H9 (cell line): ENCODE measurements at regions not wholly inside any gene's neighbourhood (a gene's known extent, or its start where the extent isn't known, plus 50 kb on each side); places are given as distances from the start of the nearest gene placed in this dataset.

Experiments
- DNase-seq: peaks from one replicate; pipeline ENCODE4 v3.0.0-alpha.2; 2017
- H2AFZ ChIP-seq: one replicate; pipeline ENCODE4 v1.6.1; 2013; ENCODE audit warnings: mild to moderate bottlenecking, low read length, control low read depth, moderate library complexity
- H2AK5ac ChIP-seq: 2 replicates; pipeline ENCODE4 v1.6.1; 2013; ENCODE audit warnings: low read length, control low read depth, mixed read lengths; ENCODE audit not compliant: insufficient read length
- H2BK120ac ChIP-seq: one replicate; pipeline ENCODE4 v1.6.1; 2013; ENCODE audit warnings: low read depth, mild to moderate bottlenecking, low read length, control low read depth, inconsistent platforms; ENCODE audit not compliant: poor library complexity, severe bottlenecking
- H2BK12ac ChIP-seq: 2 replicates; pipeline ENCODE4 v1.6.1; 2013; ENCODE audit warnings: low read length, control low read depth, mixed read lengths, low read depth; ENCODE audit not compliant: insufficient read length
- H2BK15ac ChIP-seq: 2 replicates; pipeline ENCODE4 v1.6.1; 2013; ENCODE audit warnings: low read depth, low read length, control low read depth
- H2BK20ac ChIP-seq: one replicate; pipeline ENCODE4 v1.6.1; 2013; ENCODE audit warnings: low read depth, mild to moderate bottlenecking, low read length, control low read depth, inconsistent platforms; ENCODE audit not compliant: poor library complexity, severe bottlenecking
- H2BK5ac ChIP-seq: 2 replicates; pipeline ENCODE4 v1.6.1; 2013; ENCODE audit warnings: low read length, control low read depth, mixed read lengths; ENCODE audit not compliant: insufficient read length
- H3K14ac ChIP-seq: 2 replicates; pipeline ENCODE4 v1.6.1; 2013; ENCODE audit warnings: low read length, control low read depth; ENCODE audit not compliant: insufficient read depth
- H3K18ac ChIP-seq: 2 replicates; pipeline ENCODE4 v1.6.1; 2013; ENCODE audit warnings: low read depth, mild to moderate bottlenecking, mixed read lengths, low read length, control low read depth; ENCODE audit not compliant: insufficient read length
- H3K23ac ChIP-seq: 2 replicates; pipeline ENCODE4 v1.6.1; 2013; ENCODE audit warnings: low read length, control low read depth, mixed read lengths, low read depth; ENCODE audit not compliant: insufficient read length
- H3K23me2 ChIP-seq: 2 replicates; pipeline ENCODE4 v1.6.1; 2013; ENCODE audit warnings: low read depth, mild to moderate bottlenecking, mixed read lengths, low read length, control low read depth; ENCODE audit not compliant: insufficient read length, poor library complexity, severe bottlenecking
- H3K27ac ChIP-seq: 2 replicates; pipeline ENCODE4 v1.5.1; 2013; ENCODE audit warnings: low read length, control low read depth, mixed read lengths, low read depth; ENCODE audit not compliant: insufficient read length
- H3K27me3 ChIP-seq: 2 replicates; pipeline ENCODE4 v1.6.1; 2013; ENCODE audit warnings: low read length, control low read depth, inconsistent platforms; ENCODE audit not compliant: insufficient read depth
- H3K4ac ChIP-seq: 2 replicates; pipeline ENCODE4 v1.6.1; 2013; ENCODE audit warnings: low read depth, mild to moderate bottlenecking, control low read depth, inconsistent platforms, low read length, moderate library complexity
- H3K4me1 ChIP-seq: 2 replicates; pipeline ENCODE4 v1.6.1; 2013; ENCODE audit warnings: low read length, control low read depth, inconsistent platforms; ENCODE audit not compliant: insufficient read depth
- H3K4me2 ChIP-seq: 2 replicates; pipeline ENCODE4 v1.6.1; 2013; ENCODE audit warnings: low read length, control low read depth, mixed read lengths; ENCODE audit not compliant: insufficient read length, insufficient read depth
- H3K56ac ChIP-seq: 2 replicates; pipeline ENCODE4 v1.6.1; 2013; ENCODE audit warnings: low read depth, mild to moderate bottlenecking, mixed read lengths, low read length, control low read depth; ENCODE audit not compliant: insufficient read length
- H3K79me1 ChIP-seq: 2 replicates; pipeline ENCODE4 v1.6.1; 2013; ENCODE audit warnings: low read depth, mild to moderate bottlenecking, moderate library complexity, low read length, control low read depth, inconsistent platforms; ENCODE audit not compliant: insufficient read depth, poor library complexity, severe bottlenecking
- H3K79me2 ChIP-seq: 2 replicates; pipeline ENCODE4 v1.6.1; 2013; ENCODE audit warnings: low read length, control low read depth, inconsistent platforms; ENCODE audit not compliant: insufficient read depth
- H3K9ac ChIP-seq: 2 replicates; pipeline ENCODE4 v1.6.1; 2013; ENCODE audit warnings: low read length, control low read depth, mixed read lengths; ENCODE audit not compliant: insufficient read length; ENCODE audit errors: extremely low read depth
- H3K9me3 ChIP-seq: one replicate; pipeline ENCODE4 v1.6.1; 2013; ENCODE audit warnings: low read depth, low read length, inconsistent platforms; ENCODE audit not compliant: control insufficient read depth
- H3T11ph ChIP-seq: one replicate; pipeline ENCODE4 v1.6.1; 2013; ENCODE audit warnings: mild to moderate bottlenecking, low read length, control low read depth, inconsistent platforms
- H4K20me1 ChIP-seq: one replicate; pipeline ENCODE4 v1.6.1; 2013; ENCODE audit not compliant: control insufficient read depth, insufficient read length, insufficient read depth
- H4K5ac ChIP-seq: 2 replicates; pipeline ENCODE4 v1.6.1; 2013; ENCODE audit warnings: low read depth, mild to moderate bottlenecking, mixed read lengths, low read length, control low read depth; ENCODE audit not compliant: insufficient read length
- H4K8ac ChIP-seq: replicated peaks from 2 replicates; pipeline ENCODE4 v1.6.1; 2013; ENCODE audit warnings: low read length, control low read depth, mixed read lengths, low read depth; ENCODE audit not compliant: insufficient read length
- H4K91ac ChIP-seq: 2 replicates; pipeline ENCODE4 v1.6.1; 2013; ENCODE audit warnings: low read depth, mild to moderate bottlenecking, moderate library complexity, mixed read lengths, low read length, control low read depth; ENCODE audit not compliant: insufficient read length
- H3K27ac Mint-ChIP-seq, 3 experiments: 2 replicates in 2 of 3; 3 replicates in 1 of 3; pipeline ENCODE4 v1.8.0; 2020 to 2021; ENCODE audit warnings: mixed read lengths in 3 of 3, mild to moderate bottlenecking in 1 of 3, moderate library complexity in 1 of 3
- H3K27me3 Mint-ChIP-seq: 2 replicates; pipeline ENCODE4 v1.8.0; 2021; ENCODE audit warnings: low read depth, mild to moderate bottlenecking, moderate library complexity, mixed read lengths
- H3K36me3 Mint-ChIP-seq, 3 experiments: 2 replicates in 2 of 3; 3 replicates in 1 of 3; pipeline ENCODE4 v1.8.0; 2020 to 2021; ENCODE audit warnings: low read depth in 3 of 3, mixed read lengths in 3 of 3; ENCODE audit not compliant: insufficient read depth in 1 of 3
- H3K4me1 Mint-ChIP-seq, 2 experiments: 2 replicates each; pipeline ENCODE4 v1.8.0; 2020; ENCODE audit warnings: mixed read lengths in 2 of 2
- H3K4me3 Mint-ChIP-seq, 2 experiments: 2 replicates in 1 of 2; 3 replicates in 1 of 2; pipeline ENCODE4 v1.8.0; 2020 to 2021; ENCODE audit warnings: mild to moderate bottlenecking in 2 of 2, mixed read lengths in 2 of 2, moderate library complexity in 1 of 2
- H3K9me3 Mint-ChIP-seq, 2 experiments: 2 replicates in 1 of 2; 3 replicates in 1 of 2; pipeline ENCODE4 v1.8.0; 2020; ENCODE audit warnings: mild to moderate bottlenecking in 2 of 2, mixed read lengths in 2 of 2, moderate library complexity in 1 of 2
- WGBS: extraction: QIAGEN DNeasy Blood & Tissue Kit; methylation state at CpG from one replicate; pipeline ENCODE4 v1.1.7; 2013; ENCODE audit warnings: missing lambda C conversion rate, low lambda C conversion rate, mixed read lengths; ENCODE audit not compliant: insufficient read length; ENCODE audit errors: extremely low coverage; 5-methylcytosine and 5-hydroxymethylcytosine counted together
- TF ChIP-seq, protein P1 (sequence below): fragments of 200-600 bp; sonication (generic); conservative IDR thresholded peaks from 3 replicates; pipeline ENCODE4 v1.8.0; 2021; ENCODE audit warnings: antibody characterized with exemption, mild to moderate bottlenecking

DNA sequence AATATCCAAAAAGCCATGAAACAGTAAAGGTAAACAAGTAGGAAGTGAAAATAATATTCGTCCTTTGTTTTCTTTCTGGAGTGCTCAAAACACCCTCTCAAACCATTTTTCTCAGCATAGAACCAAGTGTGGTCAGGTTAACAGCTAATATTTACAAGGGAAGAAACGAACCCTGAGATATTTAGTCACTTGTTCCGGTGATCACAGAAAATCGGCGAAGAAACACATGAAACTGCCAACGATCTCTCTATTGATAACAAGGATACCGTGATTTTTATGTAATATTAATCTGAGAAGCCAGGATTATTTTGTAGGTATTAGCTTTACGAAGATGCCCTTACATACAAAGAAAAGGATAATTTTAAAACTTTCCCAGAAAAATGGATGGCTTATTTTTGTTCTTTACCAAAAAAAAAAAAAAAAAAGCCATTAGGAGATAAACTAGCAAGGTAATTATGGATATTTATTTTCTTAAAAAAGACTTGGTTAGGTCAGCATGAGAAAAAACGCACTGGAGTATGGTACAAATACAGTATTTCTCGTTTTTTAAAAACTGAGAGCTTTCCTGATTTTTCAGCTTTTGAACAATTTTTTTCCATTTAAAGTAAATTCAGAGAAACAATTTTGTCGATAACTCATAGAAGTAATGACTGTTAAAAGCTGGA is 107.3 kb upstream of the HNRNPU start:
- Histone ChIP-seq H3K79me2 (no peaks in the 10 kb centered on the region), H3K23me2 (peaks cover 14% of the 10 kb centered on the region), H4K5ac (peak overlapping the region; percentile 99), H3K18ac (peak overlapping the region; percentile 100), H2AK5ac (peak overlapping the region; percentile 78), H2BK5ac (peak overlapping the region; percentile 99), H2AFZ (peak overlapping the region; percentile 40), H3K27me3 (no peaks in the 10 kb centered on the region), H3K4me1 (no peaks in the 10 kb centered on the region), H3K4ac (peak overlapping the region; percentile 98; the same call in 1 of the 2 replicates), H3K27ac (peak overlapping the region; percentile 100), H2BK120ac (peak overlapping the region; percentile 61), H4K8ac (peak overlapping the region; percentile 99), H4K20me1 (no peaks in the 10 kb centered on the region), H4K91ac (peak overlapping the region; percentile 99), H2BK15ac (no peak overlapping the region), H2BK12ac (peak overlapping the region; percentile 67), H2BK20ac (no peak overlapping the region), H3K4me2 (peak overlapping the region; percentile 92), H3K9ac (peak overlapping the region; percentile 100), H3T11ph (peak overlapping the region; percentile 80), H3K9me3 (no peaks in the 10 kb centered on the region), H3K56ac (peak overlapping the region; percentile 98), H3K23ac (peak overlapping the region; percentile 76), H3K79me1 (no peaks in the 10 kb centered on the region), H3K14ac (peak overlapping the region; percentile 100; the same call in 1 of the 2 replicates)
- Mint-ChIP-seq H3K9me3 (no peaks in the 10 kb centered on the region; a peak in 1 of 5 replicates), H3K4me1 (peaks cover 17 to 27% of the 10 kb centered on the region in 2 experiments), H3K4me3 (peak overlapping the region; percentile 85 to 91), H3K27ac (peak overlapping the region; percentile 100), H3K36me3 (peaks cover 0 to 10% (median 5%) of the 10 kb centered on the region in 3 experiments; a peak in 4 of 7 replicates), H3K27me3 (no peaks in the 10 kb centered on the region)
- WGBS, result no CpG with 5 or more reads among the region's 11 CpGs
- TF ChIP-seq, protein P1, sequence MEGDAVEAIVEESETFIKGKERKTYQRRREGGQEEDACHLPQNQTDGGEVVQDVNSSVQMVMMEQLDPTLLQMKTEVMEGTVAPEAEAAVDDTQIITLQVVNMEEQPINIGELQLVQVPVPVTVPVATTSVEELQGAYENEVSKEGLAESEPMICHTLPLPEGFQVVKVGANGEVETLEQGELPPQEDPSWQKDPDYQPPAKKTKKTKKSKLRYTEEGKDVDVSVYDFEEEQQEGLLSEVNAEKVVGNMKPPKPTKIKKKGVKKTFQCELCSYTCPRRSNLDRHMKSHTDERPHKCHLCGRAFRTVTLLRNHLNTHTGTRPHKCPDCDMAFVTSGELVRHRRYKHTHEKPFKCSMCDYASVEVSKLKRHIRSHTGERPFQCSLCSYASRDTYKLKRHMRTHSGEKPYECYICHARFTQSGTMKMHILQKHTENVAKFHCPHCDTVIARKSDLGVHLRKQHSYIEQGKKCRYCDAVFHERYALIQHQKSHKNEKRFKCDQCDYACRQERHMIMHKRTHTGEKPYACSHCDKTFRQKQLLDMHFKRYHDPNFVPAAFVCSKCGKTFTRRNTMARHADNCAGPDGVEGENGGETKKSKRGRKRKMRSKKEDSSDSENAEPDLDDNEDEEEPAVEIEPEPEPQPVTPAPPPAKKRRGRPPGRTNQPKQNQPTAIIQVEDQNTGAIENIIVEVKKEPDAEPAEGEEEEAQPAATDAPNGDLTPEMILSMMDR, result no peak
- no peak for DNase-seq
